ENCODE measurements at regions not wholly inside any gene's neighbourhood (a gene's known extent, or its start where the extent isn't known, plus 50 kb on each side); places are given as distances from the start of the nearest gene placed in this dataset.
A peak's percentile ranks its signal among the peaks of the same experiment; 100 is the strongest.
"Not testable (repeated sequence)": the region's sequence is repeated elsewhere in the genome, so short reads cannot be mapped to it uniquely, and the experiment has no call there.

DNA sequence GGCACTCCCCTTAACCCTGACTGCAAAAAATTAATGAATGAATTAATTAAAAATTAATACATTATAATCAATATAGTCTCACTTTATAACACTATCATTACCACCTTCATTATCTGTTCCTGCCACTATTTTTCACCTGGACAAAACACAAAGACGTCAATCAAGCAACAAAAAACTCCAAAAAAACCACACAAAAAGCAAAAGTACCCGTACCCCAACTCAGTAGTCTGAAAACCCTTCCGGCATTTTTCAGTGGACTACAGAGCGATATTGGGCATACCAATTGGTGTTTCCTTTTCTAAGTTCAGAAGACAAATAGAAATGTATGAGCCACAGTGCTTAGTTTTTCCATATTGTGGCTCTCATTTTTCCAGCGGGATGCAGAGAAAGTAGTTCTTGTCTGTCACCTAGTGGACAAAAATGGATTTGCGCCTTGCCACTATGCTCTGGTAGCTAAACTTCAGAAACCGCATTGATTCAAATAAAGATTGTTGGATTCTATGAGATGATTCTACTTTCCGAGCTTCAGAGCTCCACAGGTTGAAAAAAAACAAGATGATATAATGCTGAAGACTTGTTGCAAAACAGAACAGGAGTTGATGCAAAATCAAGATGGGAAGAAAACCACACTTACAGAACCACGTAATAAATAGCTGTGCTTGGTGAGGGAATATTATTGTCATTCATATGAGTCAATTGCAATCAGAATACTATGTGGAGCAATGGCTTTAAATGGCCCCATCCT is 50.6 kb upstream of the ITGB1 start:
- intact Hi-C loops (cut with DNase I) = no loop called here
- Histone ChIP-seq H3K27me3 (no peaks in the 10 kb centered on the region), H3K4me3 (no peak overlapping the region), H3K9me3 (replicated peaks in 1 of 3) (no peaks in the 10 kb centered on the region), H3K27ac (no peak overlapping the region), H3K4me1 (replicated peaks in 1 of 2) (peaks cover 0 to 14% of the 10 kb centered on the region in 2 donors), H3K36me3 (replicated peaks in 1 of 2) (no peaks in the 10 kb centered on the region)
- 15 to 20% (median 17%) methylated on average over 9 of the region's 9 CpGs for WGBS, 4 donors
- peak; percentile 59 to 84 (median 73) for DNase-seq
- TF ChIP-seq, protein P1, sequence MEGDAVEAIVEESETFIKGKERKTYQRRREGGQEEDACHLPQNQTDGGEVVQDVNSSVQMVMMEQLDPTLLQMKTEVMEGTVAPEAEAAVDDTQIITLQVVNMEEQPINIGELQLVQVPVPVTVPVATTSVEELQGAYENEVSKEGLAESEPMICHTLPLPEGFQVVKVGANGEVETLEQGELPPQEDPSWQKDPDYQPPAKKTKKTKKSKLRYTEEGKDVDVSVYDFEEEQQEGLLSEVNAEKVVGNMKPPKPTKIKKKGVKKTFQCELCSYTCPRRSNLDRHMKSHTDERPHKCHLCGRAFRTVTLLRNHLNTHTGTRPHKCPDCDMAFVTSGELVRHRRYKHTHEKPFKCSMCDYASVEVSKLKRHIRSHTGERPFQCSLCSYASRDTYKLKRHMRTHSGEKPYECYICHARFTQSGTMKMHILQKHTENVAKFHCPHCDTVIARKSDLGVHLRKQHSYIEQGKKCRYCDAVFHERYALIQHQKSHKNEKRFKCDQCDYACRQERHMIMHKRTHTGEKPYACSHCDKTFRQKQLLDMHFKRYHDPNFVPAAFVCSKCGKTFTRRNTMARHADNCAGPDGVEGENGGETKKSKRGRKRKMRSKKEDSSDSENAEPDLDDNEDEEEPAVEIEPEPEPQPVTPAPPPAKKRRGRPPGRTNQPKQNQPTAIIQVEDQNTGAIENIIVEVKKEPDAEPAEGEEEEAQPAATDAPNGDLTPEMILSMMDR (IDR thresholded peaks at IDR 0.05) = peak; percentile 96 to 100 (median 98)
- no peak for TF ChIP-seq POLR2A (IDR thresholded peaks at IDR 0.05)

DNA sequence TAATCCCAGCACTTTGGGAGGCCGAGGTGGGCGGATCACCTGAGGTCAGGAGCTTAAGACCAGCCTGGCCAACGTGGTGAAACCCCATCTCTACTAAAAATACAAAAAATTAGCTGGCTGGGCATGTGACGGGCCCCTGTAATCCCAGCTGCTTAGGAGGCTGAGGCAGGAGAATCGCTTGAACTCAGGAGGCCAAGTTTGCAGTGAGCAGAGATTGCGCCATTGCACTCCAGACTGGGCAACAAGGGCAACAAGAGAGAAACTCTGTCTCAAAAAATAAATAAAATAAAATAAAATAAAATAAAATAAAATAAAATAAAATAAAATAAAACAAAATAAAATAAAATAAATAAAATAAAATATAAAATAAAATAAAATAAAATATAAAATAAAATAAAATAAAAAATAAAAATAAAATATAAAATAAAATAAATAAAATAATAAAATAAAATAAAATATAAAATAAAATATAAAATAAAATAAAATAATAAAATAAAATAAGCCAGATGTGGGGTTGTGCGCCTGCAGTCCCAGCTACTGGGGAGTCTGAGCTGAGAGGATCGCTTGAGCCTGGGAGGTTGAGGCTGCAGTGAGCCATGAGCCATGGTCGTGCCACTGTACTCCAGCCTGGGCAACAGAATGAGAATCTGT is 49.8 kb upstream of the ITGB1 start:
- H3K27me3 ChIP-seq; H3K36me3 ChIP-seq (replicated peaks in 1 of 2); H3K27ac ChIP-seq; H3K4me3 ChIP-seq; DNase-seq; H3K9me3 ChIP-seq (replicated peaks in 1 of 3): not testable (repeated sequence)
- WGBS, 4 donors = 94 to 96% (median 95%) methylated on average over 9 of the region's 9 CpGs
- H3K4me1 ChIP-seq (replicated peaks in 1 of 2) = peaks cover 0 to 14% of the 10 kb centered on the region in 2 donors
- intact Hi-C loops (cut with DNase I) = loop anchor here in 1 of 2 donors (2.0 kb wide), 1 partner anchor 213 kb away; no protein-coding TSS in a partner anchor

Small RNAs in the stretch of these regions (small RNA-seq; reads per million reads assigned to genes)
- gene AL365203.1 = 0 reads per million in 2 donors
- gene MTND4LP11 = 0 reads per million in 2 donors
- gene RN7SL847P = 0 reads per million in 2 donors

Measured in adrenal gland (tissue), 9 donors.